HT1080 (cell line): ENCODE measurements at regions not wholly inside any gene's neighbourhood (a gene's known extent, or its start where the extent isn't known, plus 50 kb on each side); places are given as distances from the start of the nearest gene placed in this dataset.
"Not testable (repeated sequence)": the region's sequence is repeated elsewhere in the genome, so short reads cannot be mapped to it uniquely, and the experiment has no call there.

ENCODE experiments used
- DNase-seq: peaks from one replicate; pipeline ENCODE4 v3.0.0-alpha.2; 2015; ENCODE audit warnings: low read depth

- peak; percentile 2 for DNase-seq
Measured at GRCh38 chr18:44309185-44309584, 371.5 kb upstream of the SETBP1 start.

GRCh38 chr18:44320619-44321460, 359.8 kb upstream of the SETBP1 start:
- DNase-seq: peak; percentile 10

DNA sequence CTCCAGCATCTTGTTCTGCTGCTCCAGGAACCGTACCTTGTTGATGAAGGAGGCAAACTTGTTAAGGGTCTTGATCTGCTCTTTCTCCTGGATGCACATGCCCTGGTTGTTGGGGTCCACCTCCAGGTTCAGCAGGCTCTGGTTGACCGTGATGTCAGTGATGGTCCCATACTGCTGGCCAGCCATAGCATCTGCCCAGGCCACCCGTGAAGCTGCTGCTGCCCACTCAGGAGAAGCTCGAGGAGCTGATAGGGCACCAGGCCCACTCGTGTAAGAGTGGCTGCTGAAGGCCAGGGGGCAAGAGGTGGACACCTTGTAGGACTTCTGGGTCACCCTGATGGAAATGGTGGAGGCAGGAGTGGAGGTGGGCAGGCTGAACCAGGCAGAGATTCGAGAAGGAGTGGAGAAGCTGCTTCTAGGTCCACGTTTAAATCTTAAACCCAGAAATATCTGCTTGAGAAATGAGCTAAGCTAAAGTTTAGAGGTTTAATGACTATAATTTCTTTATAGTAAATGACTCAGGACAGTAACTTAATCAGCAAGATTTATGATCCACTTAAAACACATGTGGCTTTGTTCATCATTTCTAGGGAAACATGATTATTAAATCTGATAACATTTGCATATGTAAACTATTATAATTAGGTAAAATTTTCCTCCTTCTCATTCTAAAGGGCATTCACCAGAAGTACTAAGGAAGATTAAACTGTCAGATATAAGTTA, 358.7 kb upstream of the SETBP1 start:
- no peak for DNase-seq

GRCh38 chr18:44323125-44323524, 357.6 kb upstream of the SETBP1 start:
- no peak for DNase-seq

- no peak for DNase-seq
Measured at GRCh38 chr18:44324361-44324760, 356.3 kb upstream of the SETBP1 start.

DNA sequence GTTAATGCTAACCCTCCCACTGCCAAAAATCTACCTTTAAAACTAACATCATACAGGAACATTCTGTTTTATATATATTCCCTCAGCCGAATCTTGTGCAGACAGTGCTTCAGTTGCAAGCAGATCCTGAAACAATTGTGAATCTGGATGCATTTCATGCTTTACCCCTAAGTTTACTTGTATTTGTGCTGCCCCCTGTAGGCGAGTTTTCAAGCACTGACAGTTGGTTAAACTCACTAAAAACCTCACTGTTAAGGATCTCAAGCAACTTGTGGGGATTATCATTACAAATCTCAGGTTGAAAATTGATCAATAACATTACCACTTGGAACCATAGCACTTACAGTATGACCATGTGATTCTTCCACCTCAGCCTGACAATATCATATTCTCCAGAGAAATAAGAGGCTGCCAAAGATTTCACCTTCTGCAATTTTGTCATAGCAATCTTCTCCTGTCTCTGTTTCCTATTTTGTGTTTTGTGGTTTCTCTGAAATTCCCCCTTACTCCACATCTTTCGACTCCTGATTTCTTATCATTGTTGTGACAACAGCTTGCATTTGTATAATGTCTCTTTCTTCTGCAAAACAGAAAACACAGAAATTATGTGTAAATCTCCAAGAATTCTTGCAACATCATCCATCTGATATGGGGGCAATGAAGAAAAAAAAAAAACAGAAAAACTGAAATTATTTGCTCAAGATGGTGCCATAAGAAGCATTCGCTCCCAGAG, 354.6 kb upstream of the SETBP1 start:
- peak; percentile 16 for DNase-seq

DNA sequence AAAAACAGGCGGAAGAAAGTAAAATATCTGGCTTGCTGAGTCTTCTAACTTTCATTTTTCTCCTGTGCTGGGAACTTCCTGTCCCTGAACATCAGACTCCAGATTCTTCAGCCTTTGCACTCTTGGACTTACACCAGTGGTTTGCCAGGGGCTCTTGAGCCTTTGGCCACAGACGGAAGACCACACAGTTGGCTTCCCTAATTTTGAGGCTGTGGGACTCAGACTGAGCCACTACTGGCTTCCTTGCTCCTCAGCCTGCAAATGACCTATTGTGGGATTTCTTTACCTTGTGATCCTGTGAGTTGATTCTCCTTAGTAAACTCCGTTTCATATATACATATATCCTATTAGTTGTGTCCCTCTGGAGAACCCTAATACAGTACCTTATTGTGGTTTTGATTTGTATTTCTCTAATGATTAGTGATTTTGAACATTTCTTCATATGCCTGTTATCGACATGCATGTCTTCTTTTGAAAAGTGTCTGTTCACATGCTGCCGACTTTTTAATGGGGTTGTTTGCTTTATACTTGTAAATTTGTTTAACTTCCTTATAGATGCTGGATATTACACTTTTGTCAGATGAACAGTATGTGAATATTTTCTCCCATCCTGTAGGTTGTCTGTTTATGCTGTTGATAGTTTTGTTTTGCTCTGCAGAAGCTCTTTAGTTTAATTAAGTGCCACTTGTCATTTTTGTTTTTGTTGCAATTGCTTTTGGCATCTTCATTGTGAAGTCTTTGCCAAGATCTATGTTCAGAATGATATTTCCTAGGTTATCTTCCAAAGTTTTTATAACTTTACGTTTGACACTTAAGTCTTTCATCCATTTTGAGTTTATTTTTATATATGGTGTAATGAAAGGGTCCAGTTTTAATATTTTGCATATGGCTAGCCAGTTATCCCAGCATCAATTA, 348.8 kb upstream of the SETBP1 start:
- DNase-seq: no peak

GRCh38 chr18:44341759-44342158, 338.9 kb upstream of the SETBP1 start:
- DNase-seq: peak; percentile 84

DNA sequence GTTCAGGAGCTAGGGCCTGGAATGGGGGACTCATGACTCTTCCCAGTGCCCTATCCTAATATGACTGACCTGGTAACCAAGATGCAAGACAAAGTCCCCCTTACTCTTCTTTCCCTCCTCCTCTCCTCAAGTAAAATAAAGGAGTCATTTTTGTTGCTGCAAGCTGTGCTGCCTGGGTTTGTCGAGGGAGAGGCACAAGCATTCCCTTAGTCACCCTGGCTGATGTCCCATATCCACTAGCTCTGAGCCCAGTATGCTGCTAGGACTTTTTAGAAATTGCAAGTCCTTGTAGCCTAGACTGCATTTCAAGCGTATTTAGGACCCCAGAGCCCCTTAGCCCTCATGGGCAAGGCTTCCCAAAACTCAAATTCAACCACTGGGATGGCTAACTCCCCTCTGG, 338.5 kb upstream of the SETBP1 start:
- no peak for DNase-seq

GRCh38 chr18:44342946-44343345, 337.7 kb upstream of the SETBP1 start:
- DNase-seq: no peak

DNA sequence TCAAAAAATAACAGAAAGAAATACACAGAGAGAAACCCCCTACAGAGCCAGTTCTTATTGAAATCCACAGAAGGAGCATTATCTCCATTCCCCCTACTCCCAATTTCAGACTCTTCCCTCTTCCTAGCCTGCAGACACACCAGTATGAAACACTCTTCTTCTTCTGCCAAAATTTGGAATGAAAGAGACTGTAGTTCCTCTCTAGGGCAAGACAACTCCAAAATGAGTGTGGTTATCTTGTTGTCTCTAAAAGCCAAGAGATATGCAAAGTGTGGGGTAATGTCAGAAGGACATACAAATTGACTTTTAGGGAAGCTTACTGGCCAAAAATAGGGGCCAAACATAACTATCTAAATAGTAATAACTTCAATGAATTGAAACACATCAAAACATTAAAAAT, 337.1 kb upstream of the SETBP1 start:
- DNase-seq: no peak

DNA sequence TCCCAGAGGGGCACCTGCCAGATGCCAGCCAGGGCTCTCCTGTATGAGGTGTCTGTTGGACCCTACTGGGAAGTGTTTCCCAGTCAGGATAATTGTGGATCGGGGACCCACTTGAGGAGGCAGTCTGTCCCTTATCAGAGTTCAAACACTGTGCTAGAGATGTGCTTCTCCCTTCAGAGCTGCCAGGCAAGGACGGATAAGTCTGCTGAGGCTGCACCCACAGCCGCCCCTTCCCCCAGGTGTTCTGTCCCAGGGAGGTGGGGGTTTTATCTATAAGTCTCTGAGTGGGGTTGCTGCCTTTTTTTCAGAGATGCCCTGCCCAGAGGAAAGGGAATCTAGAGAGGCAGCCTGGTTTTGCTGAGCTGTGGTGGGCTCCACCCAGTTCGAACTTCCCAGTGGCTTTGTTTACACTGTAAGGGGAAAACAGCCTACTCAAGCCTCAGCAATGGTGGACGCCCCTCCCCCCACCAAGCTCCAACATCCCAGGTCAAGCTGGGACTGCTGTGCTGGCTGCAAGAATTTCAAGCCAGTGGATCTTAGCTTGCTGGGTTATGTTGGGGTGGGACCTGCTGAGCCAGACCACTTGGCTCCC, 324.0 kb upstream of the SETBP1 start:
- no peak for DNase-seq

GRCh38 chr18:44358402-44358801, 322.3 kb upstream of the SETBP1 start:
- no peak for DNase-seq

GRCh38 chr18:44359741-44360140, 320.9 kb upstream of the SETBP1 start:
- not testable (repeated sequence) for DNase-seq

DNA sequence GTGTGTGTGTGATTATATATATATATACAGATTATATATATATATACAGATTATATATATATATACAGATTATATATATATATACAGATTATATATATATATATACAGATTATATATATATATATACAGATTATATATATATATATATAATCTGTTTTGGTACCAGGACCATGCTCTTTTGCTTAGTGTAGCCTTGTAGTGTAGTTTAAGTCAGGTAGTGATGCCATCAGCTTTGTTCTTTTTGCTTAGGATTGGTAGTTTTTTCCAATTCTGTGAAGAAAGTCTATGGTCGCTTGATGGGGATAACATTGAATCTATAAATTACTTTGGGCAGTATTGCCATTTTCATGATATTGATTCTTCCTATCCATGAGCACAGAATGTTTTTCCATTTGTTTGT, 318.5 kb upstream of the SETBP1 start:
- not testable (repeated sequence) for DNase-seq

GRCh38 chr18:44370861-44371260, 309.8 kb upstream of the SETBP1 start:
- no peak for DNase-seq

DNA sequence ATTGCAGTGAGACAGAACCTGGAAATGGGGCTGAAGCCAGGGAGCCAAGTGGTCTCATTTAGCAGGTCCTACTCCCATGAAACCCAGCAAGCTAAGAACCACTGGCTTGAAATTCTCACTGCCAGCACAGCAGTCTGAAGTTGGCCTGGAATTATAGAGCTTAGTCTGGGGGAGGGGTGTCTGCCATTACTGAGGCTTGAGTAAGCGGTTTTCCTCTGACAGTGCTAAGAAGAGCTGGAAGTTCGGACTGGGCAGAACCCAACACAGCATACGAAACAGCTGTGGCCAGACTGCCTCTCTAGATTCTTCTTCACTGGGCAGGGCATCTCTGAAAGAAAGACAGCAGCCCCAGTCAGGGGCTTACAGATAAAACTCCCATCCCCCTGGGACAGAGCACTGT, 305.7 kb upstream of the SETBP1 start:
- DNase-seq: no peak

DNA sequence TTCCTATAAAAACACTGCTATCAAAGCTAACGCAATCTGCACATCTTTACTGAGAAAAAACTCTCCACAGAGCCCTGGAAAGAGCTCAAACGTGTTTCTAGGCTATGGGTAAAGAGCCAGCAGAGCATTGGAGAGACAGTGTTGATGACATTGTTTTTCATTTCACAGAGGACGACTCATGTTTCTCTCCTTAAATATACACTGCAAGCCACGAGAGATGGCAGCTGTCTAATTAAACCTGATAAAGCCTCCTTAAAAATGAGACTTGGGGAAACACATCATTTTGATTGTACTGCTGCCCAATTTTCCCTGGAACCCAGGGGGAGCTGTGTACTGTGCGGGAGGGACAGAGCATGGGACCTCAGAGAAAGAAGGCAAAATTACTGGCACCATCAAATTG, 294.3 kb upstream of the SETBP1 start:
- DNase-seq: no peak

GRCh38 chr18:44388329-44388728, 292.4 kb upstream of the SETBP1 start:
- DNase-seq: no peak

GRCh38 chr18:44392933-44393332, 287.8 kb upstream of the SETBP1 start:
- no peak for DNase-seq

DNA sequence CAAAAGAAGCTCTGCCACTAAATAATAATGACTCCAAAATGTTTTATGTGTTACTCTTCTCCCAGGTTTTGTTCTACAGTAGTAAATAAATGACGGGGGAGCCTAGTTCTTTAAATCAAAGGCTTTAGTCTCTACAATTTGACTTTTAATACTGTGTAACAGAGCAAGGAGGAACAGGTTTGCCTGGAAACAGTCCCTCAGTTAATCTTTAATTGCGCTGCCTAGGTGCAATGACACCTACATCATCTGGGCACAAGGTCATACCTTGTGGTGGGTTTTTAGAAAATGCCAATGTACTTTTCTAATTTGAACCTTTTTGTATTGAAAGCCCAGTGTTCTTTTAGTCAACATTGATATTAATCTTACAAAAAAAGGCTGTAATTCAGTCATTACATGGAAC, 287.3 kb upstream of the SETBP1 start:
- no peak for DNase-seq
